ENCODE measurements at regions not wholly inside any gene's neighbourhood (a gene's known extent, or its start where the extent isn't known, plus 50 kb on each side); places are given as distances from the start of the nearest gene placed in this dataset.
"Not testable (repeated sequence)": the region's sequence is repeated elsewhere in the genome, so short reads cannot be mapped to it uniquely, and the experiment has no call there.

- TF ChIP-seq CTCF (IDR thresholded peaks at IDR 0.05; ENCODE audit: borderline replicate concordance) = no peak
- no peaks in the 10 kb centered on the region for H3K36me3 ChIP-seq
- no peak overlapping the region for H3K27ac ChIP-seq (replicated peaks)
- no peak overlapping the region for H3K4me3 ChIP-seq
- no peaks in the 10 kb centered on the region for H3K4me1 ChIP-seq
- intact Hi-C loops (cut with micrococcal nuclease) = no loop called here
- DNase-seq = no peak
- no peaks in the 10 kb centered on the region for H3K9me3 ChIP-seq (replicated peaks)
- no peaks in the 10 kb centered on the region for H3K27me3 ChIP-seq (ENCODE audit: low read depth)
Observed at GRCh38 chr17:71446645-71447437, 674.0 kb upstream of the SOX9 start.

GRCh38 chr17:71447644-71448043 is 673.2 kb upstream of the SOX9 start:
- no peak for DNase-seq
- intact Hi-C loops (cut with micrococcal nuclease) = no loop called here
- no peak for TF ChIP-seq CTCF (IDR thresholded peaks at IDR 0.05; ENCODE audit: borderline replicate concordance)
- H3K27me3 ChIP-seq (ENCODE audit: low read depth) = no peaks in the 10 kb centered on the region
- H3K4me3 ChIP-seq = no peak overlapping the region
- H3K27ac ChIP-seq (replicated peaks) = no peak overlapping the region
- H3K9me3 ChIP-seq (replicated peaks) = no peaks in the 10 kb centered on the region
- H3K36me3 ChIP-seq = no peaks in the 10 kb centered on the region
- no peaks in the 10 kb centered on the region for H3K4me1 ChIP-seq

- H3K4me1 ChIP-seq; H3K27me3 ChIP-seq (ENCODE audit: low read depth); DNase-seq; intact Hi-C loops (cut with micrococcal nuclease); H3K9me3 ChIP-seq (replicated peaks); H3K4me3 ChIP-seq; H3K27ac ChIP-seq (replicated peaks); H3K36me3 ChIP-seq: not testable (repeated sequence)
Observed at GRCh38 chr17:71450657-71451056, 670.2 kb upstream of the SOX9 start.

GRCh38 chr17:71453876-71454422 is 666.9 kb upstream of the SOX9 start:
- no peaks in the 10 kb centered on the region for H3K36me3 ChIP-seq
- no peak overlapping the region for H3K27ac ChIP-seq (replicated peaks)
- DNase-seq = no peak
- H3K4me3 ChIP-seq = no peak overlapping the region
- intact Hi-C loops (cut with micrococcal nuclease) = no loop called here
- TF ChIP-seq CTCF (IDR thresholded peaks at IDR 0.05; ENCODE audit: borderline replicate concordance) = no peak
- H3K9me3 ChIP-seq (replicated peaks) = no peaks in the 10 kb centered on the region
- H3K27me3 ChIP-seq (ENCODE audit: low read depth) = no peaks in the 10 kb centered on the region
- no peaks in the 10 kb centered on the region for H3K4me1 ChIP-seq

GRCh38 chr17:71455219-71455618 is 665.6 kb upstream of the SOX9 start:
- no peak for DNase-seq
- no peaks in the 10 kb centered on the region for H3K9me3 ChIP-seq (replicated peaks)
- H3K36me3 ChIP-seq = no peaks in the 10 kb centered on the region
- intact Hi-C loops (cut with micrococcal nuclease) = loop anchor here (5.0 kb wide), 1 partner anchor 693 kb away; no protein-coding TSS in a partner anchor
- no peak overlapping the region for H3K27ac ChIP-seq (replicated peaks)
- no peaks in the 10 kb centered on the region for H3K4me1 ChIP-seq
- TF ChIP-seq CTCF (IDR thresholded peaks at IDR 0.05; ENCODE audit: borderline replicate concordance) = no peak
- H3K27me3 ChIP-seq (ENCODE audit: low read depth) = no peaks in the 10 kb centered on the region
- H3K4me3 ChIP-seq = no peak overlapping the region

- H3K27ac ChIP-seq (replicated peaks) = no peak overlapping the region
- H3K27me3 ChIP-seq (ENCODE audit: low read depth) = no peaks in the 10 kb centered on the region
- no peaks in the 10 kb centered on the region for H3K36me3 ChIP-seq
- no peaks in the 10 kb centered on the region for H3K9me3 ChIP-seq (replicated peaks)
- no peak for TF ChIP-seq CTCF (IDR thresholded peaks at IDR 0.05; ENCODE audit: borderline replicate concordance)
- intact Hi-C loops (cut with micrococcal nuclease) = loop anchor here (5.0 kb wide), 1 partner anchor 696 kb away; no protein-coding TSS in a partner anchor
- H3K4me1 ChIP-seq = no peaks in the 10 kb centered on the region
- H3K4me3 ChIP-seq = no peak overlapping the region
- no peak for DNase-seq
Observed at GRCh38 chr17:71458322-71458721, 662.5 kb upstream of the SOX9 start.
